ENCODE measurements at regions not wholly inside any gene's neighbourhood (a gene's known extent, or its start where the extent isn't known, plus 50 kb on each side); places are given as distances from the start of the nearest gene placed in this dataset.

DNA sequence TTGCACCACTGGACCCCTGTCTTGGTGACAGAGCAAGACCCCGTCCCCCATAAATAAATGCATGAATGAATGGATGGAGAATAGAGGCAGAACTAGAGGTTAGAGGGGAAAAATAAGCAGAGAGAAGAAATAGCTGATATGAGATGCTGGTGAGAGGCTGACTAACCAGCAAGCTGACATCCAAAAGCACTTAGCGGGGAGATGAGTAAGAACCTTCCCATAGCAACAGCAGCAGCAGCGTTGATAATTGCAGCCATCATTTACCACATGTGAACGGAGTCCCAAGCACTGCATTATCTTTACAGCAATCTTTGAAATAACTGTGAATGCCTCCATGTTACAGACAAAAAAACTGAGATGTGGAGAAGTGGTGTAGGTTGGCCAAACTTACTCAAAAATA lies 777.3 kb upstream of the EEF2KMT start:
- no peak for DNase-seq (ENCODE audit: low spot score in 2 of 2)
- no peaks in the 10 kb centered on the region for H3K27me3 Mint-ChIP-seq
- H3K4me1 Mint-ChIP-seq = no peaks in the 10 kb centered on the region
- no peak for ATAC-seq (ENCODE audit: low read depth)
- H3K27ac Mint-ChIP-seq = no peak overlapping the region
- H3K36me3 Mint-ChIP-seq = no peaks in the 10 kb centered on the region
- no peak overlapping the region for H3K4me3 Mint-ChIP-seq
- peaks cover 8% of the 10 kb centered on the region for H3K9me3 Mint-ChIP-seq

DNA sequence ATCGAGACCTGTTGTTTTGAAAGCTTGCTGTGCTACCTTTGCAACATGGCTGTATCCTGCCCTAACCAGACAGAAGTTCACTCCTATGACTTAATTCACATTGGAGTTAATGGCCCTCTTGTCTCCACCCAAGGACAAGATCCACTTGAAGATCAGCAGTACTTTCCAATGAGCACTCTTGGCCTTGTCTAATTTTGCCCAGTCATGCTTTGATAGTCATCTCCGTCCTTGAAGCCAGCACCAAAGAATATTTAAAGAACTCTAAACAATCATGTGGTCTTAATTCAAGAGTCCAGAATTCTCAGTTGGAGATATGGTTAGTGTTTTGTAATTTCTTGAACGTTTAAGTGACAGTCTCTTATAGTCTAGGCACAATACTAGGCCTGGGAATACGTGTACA lies 775.6 kb upstream of the EEF2KMT start:
- Mint-ChIP-seq H3K27me3 (no peaks in the 10 kb centered on the region), H3K4me1 (no peaks in the 10 kb centered on the region)

DNA sequence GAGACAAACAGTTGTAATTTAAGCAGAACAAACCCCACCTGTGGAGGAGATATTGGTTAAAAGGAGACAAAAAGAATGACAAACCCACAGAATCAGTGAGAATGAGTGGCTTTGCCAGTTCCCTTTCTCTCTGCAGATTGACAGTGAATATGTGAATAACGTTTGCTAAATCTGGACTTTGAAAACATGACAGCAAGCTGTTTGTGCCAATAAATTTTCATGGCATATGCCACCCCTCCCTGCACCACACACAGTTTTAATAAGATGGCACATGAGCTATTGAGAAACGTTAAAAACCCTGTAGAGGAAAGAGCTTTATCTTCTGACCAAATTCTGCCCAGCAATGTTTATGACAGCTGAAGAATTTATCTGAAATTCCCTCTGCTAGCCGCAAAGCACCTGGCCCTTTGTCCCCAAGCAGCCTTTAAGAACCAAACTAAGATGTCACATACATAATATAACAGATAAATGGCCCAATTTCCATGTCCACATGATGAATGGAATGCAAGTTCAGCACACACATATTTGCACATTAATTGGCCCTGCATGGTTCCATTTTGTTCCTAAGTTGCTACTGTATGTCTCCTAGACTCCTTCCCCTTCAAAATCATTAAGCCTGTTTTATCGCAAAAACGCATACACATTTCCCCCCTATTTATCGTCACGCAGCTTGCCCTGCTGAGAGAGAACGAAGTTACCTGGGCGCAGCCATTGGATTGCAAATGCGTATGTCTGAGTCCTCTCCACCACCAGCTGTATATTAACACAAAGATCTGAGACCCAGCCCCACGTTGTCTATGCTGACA lies 773.5 kb upstream of the EEF2KMT start:
- no peak for DNase-seq (ENCODE audit: low spot score in 2 of 2)
- ATAC-seq (ENCODE audit: low read depth) = no peak
- peaks cover 9% of the 10 kb centered on the region for H3K9me3 Mint-ChIP-seq
- no peaks in the 10 kb centered on the region for H3K27me3 Mint-ChIP-seq
- H3K36me3 Mint-ChIP-seq = no peaks in the 10 kb centered on the region
- H3K4me3 Mint-ChIP-seq = no peak overlapping the region
- no peaks in the 10 kb centered on the region for H3K4me1 Mint-ChIP-seq
- no peak overlapping the region for H3K27ac Mint-ChIP-seq

More for the DNA sequence above, 775.6 kb upstream of the EEF2KMT start:
- Mint-ChIP-seq H3K36me3 (no peaks in the 10 kb centered on the region), H3K27ac (no peak overlapping the region), H3K9me3 (peaks cover 8% of the 10 kb centered on the region), H3K4me3 (no peak overlapping the region)
- ATAC-seq (ENCODE audit: low read depth) = no peak
- no peak for DNase-seq (ENCODE audit: low spot score in 2 of 2)

DNA sequence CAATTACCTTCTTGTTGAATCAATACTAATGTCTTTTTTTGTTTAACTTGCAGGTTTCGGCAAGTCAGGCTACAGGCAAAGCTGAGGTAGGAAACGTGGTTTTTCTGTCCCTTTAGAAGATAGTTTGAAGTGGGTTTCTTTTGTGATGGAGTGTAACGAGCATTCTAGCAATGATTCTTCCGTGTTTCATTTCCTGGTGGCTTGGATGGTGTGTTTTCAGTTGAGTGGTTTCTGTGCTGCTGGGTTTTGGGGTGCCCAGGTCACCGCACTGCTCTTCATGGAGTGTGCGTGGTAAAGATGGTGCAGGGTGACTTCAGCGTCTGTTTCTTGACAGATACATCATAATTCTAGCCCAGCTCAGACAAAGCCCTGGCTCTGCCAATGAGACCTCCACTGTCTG lies 769.7 kb upstream of the EEF2KMT start:
- no peaks in the 10 kb centered on the region for H3K27me3 Mint-ChIP-seq
- no peaks in the 10 kb centered on the region for H3K4me1 Mint-ChIP-seq
- DNase-seq (ENCODE audit: low spot score in 2 of 2) = no peak
- peaks cover 4% of the 10 kb centered on the region for H3K9me3 Mint-ChIP-seq
- H3K4me3 Mint-ChIP-seq = no peak overlapping the region
- no peak for ATAC-seq (ENCODE audit: low read depth)
- no peak overlapping the region for H3K27ac Mint-ChIP-seq
- H3K36me3 Mint-ChIP-seq = no peaks in the 10 kb centered on the region

GRCh38 chr16:5865236-5865635 lies 767.6 kb upstream of the EEF2KMT start:
- DNase-seq (ENCODE audit: low spot score in 2 of 2) (no peak), ATAC-seq (ENCODE audit: low read depth) (no peak)
- Mint-ChIP-seq H3K4me3 (no peak overlapping the region), H3K9me3 (peaks cover 4% of the 10 kb centered on the region), H3K4me1 (no peaks in the 10 kb centered on the region), H3K27ac (no peak overlapping the region), H3K36me3 (no peaks in the 10 kb centered on the region), H3K27me3 (no peaks in the 10 kb centered on the region)

DNA sequence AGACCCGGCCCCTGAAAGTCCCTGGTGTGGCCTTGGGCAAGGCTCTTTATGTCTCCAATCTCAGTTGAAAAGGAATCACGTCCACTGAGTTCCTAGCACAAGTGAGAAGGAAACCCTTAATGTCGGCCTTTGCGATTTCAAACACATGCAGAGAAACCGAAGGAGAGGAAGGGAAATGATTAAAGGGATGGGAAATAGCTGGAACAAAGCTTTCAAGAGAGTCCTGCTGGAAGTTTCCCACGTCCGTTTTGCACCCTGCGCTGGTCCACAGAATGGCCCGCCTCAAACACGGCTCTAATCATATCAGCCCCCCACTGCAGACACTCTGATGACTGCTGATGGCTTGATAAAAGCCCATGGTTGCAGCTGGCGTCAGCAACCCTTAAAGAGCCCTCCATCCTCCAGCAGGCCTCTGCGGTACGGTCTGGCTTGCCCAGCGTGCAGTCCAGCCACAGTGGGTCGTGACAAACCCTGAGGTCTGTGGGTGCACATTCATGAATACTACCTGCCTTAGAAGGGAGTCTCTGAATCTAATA lies 765.5 kb upstream of the EEF2KMT start:
- Mint-ChIP-seq H3K4me3 (no peak overlapping the region), H3K9me3 (peaks cover 4% of the 10 kb centered on the region), H3K27ac (no peak overlapping the region), H3K27me3 (no peaks in the 10 kb centered on the region), H3K36me3 (no peaks in the 10 kb centered on the region), H3K4me1 (no peaks in the 10 kb centered on the region)
- ATAC-seq (ENCODE audit: low read depth) = no peak
- no peak for DNase-seq (ENCODE audit: low spot score in 2 of 2)

GRCh38 chr16:5862103-5862840 lies 764.7 kb upstream of the EEF2KMT start:
- no peaks in the 10 kb centered on the region for H3K4me1 Mint-ChIP-seq
- H3K27me3 Mint-ChIP-seq = no peaks in the 10 kb centered on the region
- ATAC-seq (ENCODE audit: low read depth) (no peak), DNase-seq (ENCODE audit: low spot score in 2 of 2) (no peak)
- no peak overlapping the region for H3K27ac Mint-ChIP-seq
- peaks cover 3% of the 10 kb centered on the region for H3K9me3 Mint-ChIP-seq
- no peaks in the 10 kb centered on the region for H3K36me3 Mint-ChIP-seq
- H3K4me3 Mint-ChIP-seq = no peak overlapping the region

- peaks cover 3% of the 10 kb centered on the region for H3K9me3 Mint-ChIP-seq
These were observed 763.6 kb upstream of the EEF2KMT start for GRCh38 chr16:5861241-5861640.

DNA sequence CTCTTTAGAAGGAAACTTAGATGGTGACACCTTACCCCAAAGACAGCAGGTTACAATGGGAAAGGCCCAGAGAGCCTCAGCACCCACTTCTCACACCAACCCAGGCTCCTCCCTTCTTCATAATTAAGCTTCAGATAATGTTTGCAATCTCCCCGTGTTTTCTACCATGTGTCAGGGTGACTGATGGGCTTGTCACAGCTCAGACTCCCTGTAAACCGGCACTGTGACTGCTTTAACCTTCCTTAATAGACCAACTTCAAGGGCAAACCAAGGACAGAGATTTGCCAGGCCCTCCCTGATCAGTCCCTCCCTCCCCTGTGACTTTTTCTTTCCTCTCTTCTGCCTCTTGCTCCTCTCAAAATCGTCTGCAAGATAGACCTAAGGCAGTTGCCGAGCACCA lies 760.6 kb upstream of the EEF2KMT start:
- Mint-ChIP-seq H3K36me3 (no peaks in the 10 kb centered on the region), H3K4me1 (no peaks in the 10 kb centered on the region), H3K9me3 (peaks cover 5% of the 10 kb centered on the region), H3K4me3 (no peak overlapping the region), H3K27me3 (no peaks in the 10 kb centered on the region), H3K27ac (no peak overlapping the region)
- ATAC-seq (ENCODE audit: low read depth) = no peak
- no peak for DNase-seq (ENCODE audit: low spot score in 2 of 2)

More at GRCh38 chr16:5861241-5861640, 763.6 kb upstream of the EEF2KMT start:
- ATAC-seq (ENCODE audit: low read depth) = no peak
- no peak overlapping the region for H3K27ac Mint-ChIP-seq
- H3K4me3 Mint-ChIP-seq = no peak overlapping the region
- H3K27me3 Mint-ChIP-seq = no peaks in the 10 kb centered on the region
- DNase-seq (ENCODE audit: low spot score in 2 of 2) = no peak
- H3K4me1 Mint-ChIP-seq = no peaks in the 10 kb centered on the region
- H3K36me3 Mint-ChIP-seq = no peaks in the 10 kb centered on the region

DNA sequence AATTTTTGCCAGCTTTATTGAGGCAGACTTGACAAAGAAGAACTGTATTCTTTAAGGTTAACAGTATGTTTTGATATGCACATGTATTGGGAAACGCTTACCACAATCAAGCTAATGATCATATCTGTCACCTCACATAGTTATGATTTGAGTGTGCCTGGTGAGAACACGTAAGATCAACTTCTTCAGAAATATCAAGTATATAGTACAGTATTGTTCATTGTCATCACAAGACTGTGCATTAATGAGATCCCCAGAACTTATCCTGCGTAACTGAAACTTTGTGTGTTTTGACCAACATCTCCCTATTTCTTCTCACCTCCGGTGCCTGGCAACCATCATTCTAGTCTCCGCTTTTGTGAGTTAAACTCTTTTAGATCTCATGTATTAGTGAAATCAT lies 756.4 kb upstream of the EEF2KMT start:
- ATAC-seq (ENCODE audit: low read depth) = no peak
- Mint-ChIP-seq H3K27me3 (no peaks in the 10 kb centered on the region), H3K4me3 (no peak overlapping the region), H3K36me3 (no peaks in the 10 kb centered on the region), H3K27ac (no peak overlapping the region), H3K4me1 (no peaks in the 10 kb centered on the region), H3K9me3 (peaks cover 5% of the 10 kb centered on the region)
- DNase-seq (ENCODE audit: low spot score in 2 of 2) = no peak

DNA sequence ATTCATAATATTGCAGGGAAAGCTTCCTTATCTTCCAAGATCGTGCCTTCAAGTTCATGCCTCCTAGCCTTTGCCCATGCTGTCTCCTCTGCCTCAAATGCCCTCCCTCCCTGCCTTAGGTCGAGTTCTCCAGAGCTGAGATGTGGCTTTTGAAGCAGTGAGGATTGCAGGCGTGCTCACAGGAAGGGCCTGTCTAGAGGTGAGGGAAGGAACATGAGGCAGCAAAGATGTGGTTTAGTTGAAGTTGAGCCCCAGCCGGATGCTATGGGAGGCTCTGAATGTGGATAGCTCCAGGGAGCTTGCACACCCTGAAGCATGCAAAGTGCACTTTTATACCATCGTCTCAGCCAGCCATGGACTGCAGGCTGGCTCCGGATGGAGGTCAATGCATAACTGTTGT lies 754.6 kb upstream of the EEF2KMT start:
- H3K4me3 Mint-ChIP-seq = no peak overlapping the region
- peaks cover 5% of the 10 kb centered on the region for H3K9me3 Mint-ChIP-seq
- no peaks in the 10 kb centered on the region for H3K27me3 Mint-ChIP-seq
- DNase-seq (ENCODE audit: low spot score in 2 of 2) = no peak
- no peak for ATAC-seq (ENCODE audit: low read depth)
- H3K36me3 Mint-ChIP-seq = no peaks in the 10 kb centered on the region
- no peak overlapping the region for H3K27ac Mint-ChIP-seq
- H3K4me1 Mint-ChIP-seq = no peaks in the 10 kb centered on the region

GRCh38 chr16:5851393-5851982 lies 753.9 kb upstream of the EEF2KMT start:
- no peaks in the 10 kb centered on the region for H3K4me1 Mint-ChIP-seq
- peaks cover 5% of the 10 kb centered on the region for H3K9me3 Mint-ChIP-seq
- no peaks in the 10 kb centered on the region for H3K36me3 Mint-ChIP-seq
- DNase-seq (ENCODE audit: low spot score in 2 of 2) (no peak), ATAC-seq (ENCODE audit: low read depth) (no peak)
- H3K4me3 Mint-ChIP-seq = no peak overlapping the region
- no peaks in the 10 kb centered on the region for H3K27me3 Mint-ChIP-seq
- H3K27ac Mint-ChIP-seq = no peak overlapping the region

- no peak overlapping the region for H3K27ac Mint-ChIP-seq
- peaks cover 5% of the 10 kb centered on the region for H3K9me3 Mint-ChIP-seq
- H3K36me3 Mint-ChIP-seq = no peaks in the 10 kb centered on the region
- DNase-seq (ENCODE audit: low spot score in 2 of 2) = no peak
- H3K27me3 Mint-ChIP-seq = no peaks in the 10 kb centered on the region
- no peak for ATAC-seq (ENCODE audit: low read depth)
- no peaks in the 10 kb centered on the region for H3K4me1 Mint-ChIP-seq
- no peak overlapping the region for H3K4me3 Mint-ChIP-seq
These were observed 753.2 kb upstream of the EEF2KMT start for GRCh38 chr16:5850632-5851392.

DNA sequence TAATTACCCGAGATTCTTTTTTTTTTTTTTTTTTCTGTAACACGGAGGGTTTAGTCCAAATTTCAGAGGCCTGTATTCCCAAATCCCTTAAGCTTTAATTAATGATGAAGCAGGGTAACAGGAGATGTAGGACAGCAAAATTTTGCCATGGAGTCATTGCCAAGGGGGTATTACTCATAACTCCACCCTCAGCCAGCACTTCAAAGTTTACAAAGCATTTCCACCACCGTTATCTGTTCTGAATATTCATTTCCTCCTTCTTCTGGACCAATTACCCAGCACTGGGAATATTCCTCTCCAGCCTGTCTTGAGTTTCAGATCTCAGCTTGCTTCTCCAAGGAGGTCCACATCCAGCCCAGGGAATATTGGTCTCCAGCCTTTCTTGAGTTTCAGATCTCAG lies 747.5 kb upstream of the EEF2KMT start:
- Mint-ChIP-seq H3K9me3 (peaks cover 7% of the 10 kb centered on the region), H3K4me1 (no peaks in the 10 kb centered on the region), H3K36me3 (no peaks in the 10 kb centered on the region), H3K27ac (no peak overlapping the region), H3K4me3 (no peak overlapping the region), H3K27me3 (no peaks in the 10 kb centered on the region)
- no peak for ATAC-seq (ENCODE audit: low read depth)
- DNase-seq (ENCODE audit: low spot score in 2 of 2) = no peak

Measured in memory B cell (primary cell).